Testis (tissue), 2 donors: ENCODE measurements at regions not wholly inside any gene's neighbourhood (a gene's known extent, or its start where the extent isn't known, plus 50 kb on each side); places are given as distances from the start of the nearest gene placed in this dataset.

ENCODE experiments used
- DNase-seq: peaks from one replicate; pipeline ENCODE4 v3.0.0-alpha.2; 2019
- H3K27ac ChIP-seq, 2 donors: fragments of 200-600 bp; sonication (generic); one replicate each; pipeline ENCODE4 v1.5.1; 2019
- H3K27me3 ChIP-seq: fragments of 200-600 bp; sonication (generic); one replicate; pipeline ENCODE4 v1.5.1; 2019
- H3K36me3 ChIP-seq: fragments of 200-600 bp; sonication (generic); one replicate; pipeline ENCODE4 v1.5.1; 2017; ENCODE audit warnings: low read depth; ENCODE audit errors: missing control alignments
- H3K4me1 ChIP-seq: fragments of 200-600 bp; sonication (generic); one replicate; pipeline ENCODE4 v1.5.1; 2019
- H3K4me3 ChIP-seq, 2 donors: fragments of 200-600 bp; sonication (generic); one replicate each; pipeline ENCODE4 v1.5.1; 2017 to 2019
- H3K9me3 ChIP-seq: fragments of 200-600 bp; sonication (generic); one replicate; pipeline ENCODE4 v1.5.1; 2017
- CTCF ChIP-seq, 3 experiments: fragments of 450-650 bp in 2 of 3; fragments of 200-600 bp in 1 of 3; sonication (generic) in 1 of 3; IDR thresholded peaks; one replicate each; pipeline ENCODE4 v1.5.1; 2016 to 2019; ENCODE audit warnings: antibody characterized with exemption in 3 of 3, mild to moderate bottlenecking in 2 of 3, moderate library complexity in 1 of 3
- POLR2A ChIP-seq: fragments of 450-650 bp; IDR thresholded peaks from one replicate; pipeline ENCODE4 v1.6.1; 2017; ENCODE audit warnings: antibody characterized with exemption, mild to moderate bottlenecking, moderate library complexity
- WGBS, 2 donors: methylation state at CpG; one replicate each; pipeline ENCODE4 v1.1.5; 2018; 5-methylcytosine and 5-hydroxymethylcytosine counted together
- intact Hi-C: fragments of 100-400 bp; cut with DNase I; formaldehyde crosslinking; loops from one replicate; pipeline ENCODE4 v1.15.1; 2023; ENCODE audit warnings: low total_unique reads

DNA sequence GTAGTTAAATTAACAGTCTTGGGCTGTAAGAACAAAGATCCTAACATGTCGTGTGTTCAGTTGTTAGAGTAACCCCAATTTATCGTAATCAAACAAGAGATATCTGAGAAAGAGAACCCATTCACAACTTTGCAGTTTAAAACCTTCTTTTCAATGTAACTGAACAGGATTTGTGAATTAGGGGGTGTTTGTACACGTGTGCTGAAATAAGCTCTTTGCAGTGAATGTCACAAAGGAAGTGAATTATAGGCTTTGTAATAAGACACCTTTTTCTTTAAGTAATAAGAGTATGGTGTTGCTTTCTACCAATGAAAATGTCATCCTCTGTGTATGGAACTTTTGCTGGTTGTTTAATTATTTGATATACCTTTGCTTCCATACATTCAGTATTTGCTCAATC lies 114.0 kb downstream of the ALX1 start:
- Histone ChIP-seq H3K27me3 (no peaks in the 10 kb centered on the region), H3K27ac (no peak overlapping the region), H3K9me3 (no peaks in the 10 kb centered on the region), H3K4me3 (no peak overlapping the region), H3K36me3 (no peaks in the 10 kb centered on the region), H3K4me1 (no peaks in the 10 kb centered on the region)
- DNase-seq: no peak
- TF ChIP-seq POLR2A (no peak), CTCF (IDR thresholded peaks at IDR 0.05) (no peak)
- intact Hi-C loops: no loop called here
- whole genome bisulfite sequencing, 2 donors: 87 to 90% methylated on average over 3 of the region's 3 CpGs

GRCh38 chr12:85394809-85395208 lies 114.8 kb downstream of the ALX1 start:
- TF ChIP-seq CTCF (IDR thresholded peaks at IDR 0.05): no peak
- TF ChIP-seq POLR2A: no peak
- no peak overlapping the region for H3K4me3 ChIP-seq
- WGBS, 2 donors: 94 to 95% methylated on average over 3 of the region's 3 CpGs
- no peaks in the 10 kb centered on the region for H3K9me3 ChIP-seq
- DNase-seq: no peak
- no peak overlapping the region for H3K27ac ChIP-seq
- intact Hi-C loops: no loop called here
- no peaks in the 10 kb centered on the region for H3K27me3 ChIP-seq
- H3K36me3 ChIP-seq: no peaks in the 10 kb centered on the region
- no peaks in the 10 kb centered on the region for H3K4me1 ChIP-seq

GRCh38 chr12:85405262-85405661 lies 125.2 kb downstream of the ALX1 start:
- no peaks in the 10 kb centered on the region for H3K9me3 ChIP-seq
- no peak overlapping the region for H3K4me3 ChIP-seq
- no peak for DNase-seq
- TF ChIP-seq POLR2A (no peak), CTCF (IDR thresholded peaks at IDR 0.05) (no peak)
- H3K27ac ChIP-seq: no peak overlapping the region
- WGBS, 2 donors: 89 to 90% methylated on average over 5 of the region's 5 CpGs
- H3K27me3 ChIP-seq: no peaks in the 10 kb centered on the region
- H3K36me3 ChIP-seq: no peaks in the 10 kb centered on the region
- no peaks in the 10 kb centered on the region for H3K4me1 ChIP-seq
- intact Hi-C loops: no loop called here

GRCh38 chr12:85405781-85406522 lies 125.9 kb downstream of the ALX1 start:
- no peaks in the 10 kb centered on the region for H3K9me3 ChIP-seq
- no peak for DNase-seq
- intact Hi-C loops: no loop called here
- no peaks in the 10 kb centered on the region for H3K27me3 ChIP-seq
- no peaks in the 10 kb centered on the region for H3K36me3 ChIP-seq
- TF ChIP-seq POLR2A (no peak), CTCF (IDR thresholded peaks at IDR 0.05) (no peak)
- no peaks in the 10 kb centered on the region for H3K4me1 ChIP-seq
- WGBS, 2 donors: 62 to 72% methylated on average over 4 of the region's 4 CpGs
- no peak overlapping the region for H3K27ac ChIP-seq
- no peak overlapping the region for H3K4me3 ChIP-seq

GRCh38 chr12:85413266-85413665 lies 133.2 kb downstream of the ALX1 start:
- 82 to 90% methylated on average over 2 of the region's 2 CpGs for WGBS, 2 donors
- Histone ChIP-seq H3K4me3 (no peak overlapping the region), H3K4me1 (no peaks in the 10 kb centered on the region), H3K9me3 (no peaks in the 10 kb centered on the region), H3K36me3 (no peaks in the 10 kb centered on the region), H3K27ac (no peak overlapping the region), H3K27me3 (no peaks in the 10 kb centered on the region)
- intact Hi-C loops: no loop called here
- DNase-seq: no peak
- TF ChIP-seq POLR2A: no peak
